K562 (cell line): ENCODE measurements at regions not wholly inside any gene's neighbourhood (a gene's known extent, or its start where the extent isn't known, plus 50 kb on each side); places are given as distances from the start of the nearest gene placed in this dataset.

ENCODE experiments used
- ATAC-seq: fragments of 200-7000 bp; cut with Tn5 transposase; 3 replicates; pipeline ENCODE4 v1.9.1; 2020; ENCODE audit warnings: moderate library complexity
- BruUV-seq: library from RNA; stranded (reverse); fragments of 400-500 nt; replicated peaks from 2 replicates; lab custom pipeline; 2021; lab: Mats Ljungman, UMichigan
- CTCF ChIA-PET: fragments of 300-600 bp; formaldehyde crosslinking; extraction: SDS; loops from one replicate; lab custom pipeline; 2021; ENCODE audit warnings: low intra/inter-chr PET ratio; lab: Yijun Ruan, JAX
- POLR2A ChIA-PET: fragments of 300-600, 350-650 bp; sonication (Branson Sonifier 250); formaldehyde crosslinking; extraction: SDS; loops from one replicate; lab custom pipeline; 2021; ENCODE audit warnings: antibody characterized with exemption, inconsistent platforms; lab: Yijun Ruan, JAX
- DNase-seq, 4 experiments: peaks; one replicate each; pipeline versions ENCODE4 v3.0.0 to v3.0.0-alpha.2; 2011 to 2018; ENCODE audit warnings: low spot score in 3 of 4, mixed read lengths in 3 of 4; ENCODE audit errors: extremely low read depth in 1 of 4
- FAIRE-seq: peaks from 2 replicates; lab custom pipeline; 2011; peaks lifted over from hg19 to GRCh38; lab: Jason Lieb, UNC
- H2AFZ ChIP-seq: 2 replicates; pipeline ENCODE4 v1.6.0; 2011; ENCODE audit warnings: low read depth, low read length, control low read depth, inconsistent platforms
- H3K27ac ChIP-seq: fragments of 200-600 bp; 3 replicates; pipeline ENCODE4 v1.8.0; 2011; ENCODE audit warnings: low read depth, mild to moderate bottlenecking, control low read depth, inconsistent platforms, low read length, moderate library complexity, mixed read lengths; ENCODE audit errors: extremely low read depth
- H3K27me3 ChIP-seq, 2 experiments: fragments of 300-600 bp in 1 of 2; 2 replicates in 1 of 2; 3 replicates in 1 of 2; pipeline versions ENCODE4 v1.6.0 to v1.8.0; 2011; ENCODE audit warnings: inconsistent platforms in 2 of 2, low read length in 2 of 2, mild to moderate bottlenecking in 1 of 2, mixed read lengths in 1 of 2, moderate library complexity in 1 of 2; ENCODE audit not compliant: control insufficient read depth in 2 of 2, insufficient read depth in 2 of 2
- H3K36me3 ChIP-seq: fragments of 300-600 bp; 3 replicates; pipeline ENCODE4 v1.8.0; 2011; ENCODE audit warnings: mild to moderate bottlenecking, low read length, inconsistent platforms; ENCODE audit not compliant: control insufficient read depth, insufficient read depth
- H3K4me1 ChIP-seq, 2 experiments: fragments of 200-600 bp in 1 of 2; replicated peaks in 1 of 2; 2 replicates in 1 of 2; 3 replicates in 1 of 2; pipeline versions ENCODE4 v1.5.1 to v1.8.0; 2011; ENCODE audit warnings: inconsistent platforms in 2 of 2, low read length in 2 of 2, mild to moderate bottlenecking in 1 of 2, mixed read lengths in 1 of 2, moderate library complexity in 1 of 2; ENCODE audit not compliant: control insufficient read depth in 2 of 2, insufficient read depth in 2 of 2
- H3K4me2 ChIP-seq: 2 replicates; pipeline ENCODE4 v1.6.1; 2011; ENCODE audit warnings: low read length, control low read depth, inconsistent platforms, mixed read lengths; ENCODE audit not compliant: insufficient read depth
- H3K4me3 ChIP-seq: fragments of 200-600 bp; sonication (generic), shearing (Covaris generic); 2 replicates; pipeline ENCODE4 v1.5.1; 2016; ENCODE audit warnings: control low read depth, inconsistent platforms
- H3K79me2 ChIP-seq: fragments of 200-600 bp; 3 replicates; pipeline ENCODE4 v1.8.0; 2011; ENCODE audit warnings: low read length, inconsistent platforms; ENCODE audit not compliant: control insufficient read depth, insufficient read depth
- H3K9ac ChIP-seq, 2 experiments: 2 replicates each; pipeline versions ENCODE4 v1.6.0 to v1.6.1; 2011; ENCODE audit warnings: low read depth in 2 of 2, low read length in 2 of 2, control low read depth in 1 of 2, inconsistent platforms in 1 of 2, mild to moderate bottlenecking in 1 of 2, mixed read lengths in 1 of 2; ENCODE audit not compliant: insufficient read depth in 1 of 2
- H3K9me1 ChIP-seq: one replicate; pipeline ENCODE4 v1.6.0; 2011; ENCODE audit warnings: inconsistent platforms, mild to moderate bottlenecking, low read length, moderate library complexity; ENCODE audit not compliant: control insufficient read depth, insufficient read depth
- H3K9me3 ChIP-seq: replicated peaks from 2 replicates; pipeline ENCODE4 v1.5.1; 2011; ENCODE audit warnings: low read depth, low read length, inconsistent platforms; ENCODE audit not compliant: control insufficient read depth, insufficient read depth
- H4K20me1 ChIP-seq: replicated peaks from 2 replicates; pipeline ENCODE4 v1.6.1; 2011; ENCODE audit warnings: low read length, inconsistent platforms, mixed read lengths; ENCODE audit not compliant: control insufficient read depth, insufficient read depth
- ARID3B ChIP-seq: fragments of 250-450 bp; sonication (Bioruptor Pico); IDR thresholded peaks from 2 replicates; pipeline ENCODE4 v1.4.0; 2020; ENCODE audit warnings: borderline replicate concordance
- GMEB1 ChIP-seq: fragments of 250-450 bp; sonication (Bioruptor Pico); IDR thresholded peaks from 2 replicates; pipeline ENCODE4 v1.4.0; 2020; ENCODE audit warnings: mild to moderate bottlenecking
- NCOA4 ChIP-seq: fragments of 450-650 bp; IDR thresholded peaks from 2 replicates; pipeline ENCODE4 v1.6.1; 2018; ENCODE audit warnings: mild to moderate bottlenecking; ENCODE audit not compliant: partially characterized antibody
- NFATC3 ChIP-seq: fragments of 450-650 bp; IDR thresholded peaks from 2 replicates; pipeline ENCODE4 v1.6.1; 2017; ENCODE audit warnings: mild to moderate bottlenecking
- POLR2B ChIP-seq: fragments of 450-650 bp; IDR thresholded peaks from 2 replicates; pipeline ENCODE4 v1.6.1; 2018; ENCODE audit warnings: low read depth; ENCODE audit not compliant: partially characterized antibody
- RBFOX2 ChIP-seq: fragments of 200-400 bp; formaldehyde crosslinking; IDR thresholded peaks from 2 replicates; pipeline ENCODE4 v1.6.1; 2017; ENCODE audit warnings: low read depth, mild to moderate bottlenecking, low read length, moderate library complexity
- SMC3 ChIP-seq: conservative IDR thresholded peaks from 2 replicates; pipeline ENCODE4 v1.6.1; 2011; ENCODE audit warnings: low read depth, low read length, improper control_type of control experiment; ENCODE audit not compliant: insufficient read depth
- SP2 ChIP-seq: IDR thresholded peaks from 2 replicates; pipeline ENCODE4 v1.6.1; 2011; ENCODE audit warnings: mild to moderate bottlenecking, low read depth, low read length, moderate library complexity; ENCODE audit not compliant: poor library complexity, severe bottlenecking; ENCODE audit errors: extremely low read depth
- USF2 ChIP-seq: sonication (generic); formaldehyde crosslinking; IDR thresholded peaks from 2 replicates; pipeline ENCODE4 v1.5.0; 2020; ENCODE audit warnings: missing genetic modification reagents
- ZBTB7A ChIP-seq: IDR thresholded peaks from 2 replicates; pipeline ENCODE4 v1.6.1; 2011; ENCODE audit warnings: low read depth, mild to moderate bottlenecking, low read length, moderate library complexity, borderline replicate concordance; ENCODE audit not compliant: control insufficient read depth
- ZKSCAN3 ChIP-seq: fragments of 250-450 bp; sonication (Bioruptor Pico); IDR thresholded peaks from 2 replicates; pipeline ENCODE4 v1.4.0; 2020
- ZNF143 ChIP-seq: sonication (generic); formaldehyde crosslinking; IDR thresholded peaks from 2 replicates; pipeline ENCODE4 v1.9.0; 2022; ENCODE audit warnings: mild to moderate bottlenecking, missing genetic modification reagents
- ZNF347 ChIP-seq: fragments of 450-650 bp; formaldehyde crosslinking; IDR thresholded peaks from 2 replicates; pipeline ENCODE4 v1.4.0; 2020; ENCODE audit warnings: low read depth, mild to moderate bottlenecking, moderate library complexity
- WGBS: fragments of 100-300 bp; shearing (Covaris generic); methylation state at CpG from one replicate; pipeline ENCODE4 v1.1.6; 2016; ENCODE audit warnings: low coverage, mixed read lengths; ENCODE audit not compliant: insufficient coverage; ENCODE audit errors: missing lambda C conversion rate; 5-methylcytosine and 5-hydroxymethylcytosine counted together
- in situ Hi-C: fragments of 300-500 bp; cut with MboI; formaldehyde crosslinking; loops from 4 replicates; pipeline ENCODE4 v1.15.0; 2018; ENCODE audit warnings: inconsistent platforms, mixed read lengths
- intact Hi-C: fragments of 100-400 bp; cut with micrococcal nuclease; formaldehyde crosslinking; loops from 2 replicates; pipeline ENCODE4 v1.14.2; 2022

- no TSS peak for BruUV-seq
- CTCF ChIA-PET = no interaction called here
- intact Hi-C loops = no loop called here
- Histone ChIP-seq H3K9me3 (no peaks in the 10 kb centered on the region), H3K9me1 (no peaks in the 10 kb centered on the region), H3K4me2 (no peak overlapping the region), H4K20me1 (no peaks in the 10 kb centered on the region), H3K4me1 (no peaks in the 10 kb centered on the region), H3K9ac (no peak overlapping the region), H3K27me3 (peaks cover 0 to 14% of the 10 kb centered on the region in 2 experiments; a peak in 3 of 5 replicates), H3K36me3 (no peaks in the 10 kb centered on the region), H3K4me3 (no peak overlapping the region), H3K79me2 (no peaks in the 10 kb centered on the region), H3K27ac (no peak overlapping the region), H2AFZ (no peak overlapping the region)
- POLR2A ChIA-PET = no interaction called here
- no peak for ATAC-seq
- FAIRE-seq = no peak
- WGBS = 0% methylated on average over 9 of the region's 9 CpGs
- in situ Hi-C loops = no loop called here
- no peak for DNase-seq
- TF ChIP-seq SMC3 (no peak), ARID3B (CRISPR knock-in tag) (no peak), GMEB1 (CRISPR knock-in tag) (no peak), ZBTB7A (no peak), NFATC3 (no peak), ZNF143 (no peak), RBFOX2 (no peak), NCOA4 (no peak), ZKSCAN3 (CRISPR knock-in tag) (no peak), USF2 (CRISPR knock-in tag) (no peak), ZNF347 (CRISPR knock-in tag) (no peak), POLR2B (no peak), SP2 (no peak)
Observed at GRCh38 chr9:89679016-89679415, 74.2 kb downstream of the GADD45G start.
